Transverse colon (tissue), 4 donors: ENCODE measurements at regions not wholly inside any gene's neighbourhood (a gene's known extent, or its start where the extent isn't known, plus 50 kb on each side); places are given as distances from the start of the nearest gene placed in this dataset.

Source experiments
- CTCF ChIP-seq, 5 experiments: fragments of 200-600 bp in 3 of 5; fragments of 450-650 bp in 2 of 5; sonication (generic) in 3 of 5; IDR thresholded peaks; 1 replicate in 2 of 5; 2 replicates in 3 of 5; pipeline ENCODE4 v1.5.1; 2016 to 2017; ENCODE audit warnings: antibody characterized with exemption in 5 of 5, inconsistent platforms in 3 of 5, mild to moderate bottlenecking in 2 of 5, moderate library complexity in 1 of 5
- POLR2A ChIP-seq: fragments of 450-650 bp; IDR thresholded peaks from one replicate; pipeline ENCODE4 v1.6.1; 2016; ENCODE audit warnings: antibody characterized with exemption, mild to moderate bottlenecking, moderate library complexity
- POLR2AphosphoS5 ChIP-seq, 3 donors: sonication (generic); formaldehyde crosslinking; IDR thresholded peaks; one replicate each; pipeline ENCODE4 v1.6.1; 2016; ENCODE audit warnings: antibody characterized with exemption in 3 of 3

- TF ChIP-seq CTCF (IDR thresholded peaks at IDR 0.05) (no peak), POLR2A (no peak), POLR2AphosphoS5 (IDR thresholded peaks at IDR 0.05) (no peak)
Observed at GRCh38 chr3:103953796-103954195, 1412.9 kb upstream of the ALCAM start.
